ENCODE measurements at regions not wholly inside any gene's neighbourhood (a gene's known extent, or its start where the extent isn't known, plus 50 kb on each side); places are given as distances from the start of the nearest gene placed in this dataset.
A peak's percentile ranks its signal among the peaks of the same experiment; 100 is the strongest.

GRCh38 chr10:29877793-29878491 is 181.4 kb downstream of the JCAD start:
- H3K4me1 ChIP-seq = peaks cover 0 to 8% (median 0%) of the 10 kb centered on the region in 4 donors
- H3K27me3 ChIP-seq = no peaks in the 10 kb centered on the region
- in situ Hi-C loops (cut with MboI; ENCODE audit: low pct_ligation_motif_present in 1 of 4, low pct_unique_long_range_greater_than_20kb in 1 of 4, low sequenced_read_pairs in 3 of 4) = no loop called here
- H3K9me3 ChIP-seq = no peaks in the 10 kb centered on the region
- 76 to 97% methylated on average over 3 to 12 of the region's 12 CpGs for WGBS, 2 donors (ENCODE audit: low coverage in 1 of 2)
- intact Hi-C loops (cut with DNase I; ENCODE audit: low total_unique reads) = no loop called here
- no peaks in the 10 kb centered on the region for H3K36me3 ChIP-seq
- peak overlapping the region in 1 of 4 donors; percentile 28 for H3K27ac ChIP-seq
- H3K4me3 ChIP-seq = no peak overlapping the region
- DNase-seq = no peak
- TF ChIP-seq POLR2A (IDR thresholded peaks at IDR 0.05) (no peak), EP300 (IDR thresholded peaks at IDR 0.05; ENCODE audit: low read depth) (no peak), POLR2AphosphoS5 (IDR thresholded peaks at IDR 0.05) (no peak), CTCF (IDR thresholded peaks at IDR 0.05) (no peak)

- intact Hi-C loops (cut with DNase I; ENCODE audit: low total_unique reads) = no loop called here
- no peak overlapping the region for H3K27ac ChIP-seq
- H3K9me3 ChIP-seq = no peaks in the 10 kb centered on the region
- H3K27me3 ChIP-seq = no peaks in the 10 kb centered on the region
- no peak for DNase-seq
- in situ Hi-C loops (cut with MboI; ENCODE audit: low pct_ligation_motif_present in 1 of 4, low pct_unique_long_range_greater_than_20kb in 1 of 4, low sequenced_read_pairs in 3 of 4) = no loop called here
- H3K4me1 ChIP-seq = peaks cover 0 to 8% (median 0%) of the 10 kb centered on the region in 4 donors
- TF ChIP-seq CTCF (IDR thresholded peaks at IDR 0.05) = no peak
- H3K4me3 ChIP-seq = no peak overlapping the region
- 77% methylated on average over 10 of the region's 10 CpGs; no CpG with 5 or more reads in 1 of the 2 donors for WGBS, 2 donors (ENCODE audit: low coverage in 1 of 2)
- H3K36me3 ChIP-seq = no peaks in the 10 kb centered on the region
These were observed 183.3 kb downstream of the JCAD start for GRCh38 chr10:29876008-29876555.

GRCh38 chr10:29874606-29875269 is 184.6 kb downstream of the JCAD start:
- in situ Hi-C loops (cut with MboI; ENCODE audit: low pct_ligation_motif_present in 1 of 4, low pct_unique_long_range_greater_than_20kb in 1 of 4, low sequenced_read_pairs in 3 of 4) = loop anchor here in 1 of 4 donors (25.0 kb wide), 1 partner anchor 362 kb away; no protein-coding TSS in a partner anchor
- TF ChIP-seq POLR2A (IDR thresholded peaks at IDR 0.05) (no peak), CTCF (IDR thresholded peaks at IDR 0.05) (no peak), EP300 (IDR thresholded peaks at IDR 0.05; ENCODE audit: low read depth) (no peak), POLR2AphosphoS5 (IDR thresholded peaks at IDR 0.05) (no peak)
- no peaks in the 10 kb centered on the region for H3K27me3 ChIP-seq
- no peaks in the 10 kb centered on the region for H3K9me3 ChIP-seq
- no peak overlapping the region for H3K27ac ChIP-seq
- peaks cover 0 to 8% (median 0%) of the 10 kb centered on the region in 4 donors for H3K4me1 ChIP-seq
- intact Hi-C loops (cut with DNase I; ENCODE audit: low total_unique reads) = no loop called here
- no peaks in the 10 kb centered on the region for H3K36me3 ChIP-seq
- no peak for DNase-seq
- WGBS, 2 donors (ENCODE audit: low coverage in 1 of 2) = 70 to 78% methylated on average over 8 of the region's 8 CpGs
- no peak overlapping the region for H3K4me3 ChIP-seq

- no peak overlapping the region for H3K27ac ChIP-seq
- no peak for DNase-seq
- intact Hi-C loops (cut with DNase I; ENCODE audit: low total_unique reads) = no loop called here
- no peaks in the 10 kb centered on the region for H3K36me3 ChIP-seq
- H3K9me3 ChIP-seq = no peaks in the 10 kb centered on the region
- TF ChIP-seq EP300 (IDR thresholded peaks at IDR 0.05; ENCODE audit: low read depth) (no peak), POLR2AphosphoS5 (IDR thresholded peaks at IDR 0.05) (no peak), CTCF (IDR thresholded peaks at IDR 0.05) (no peak), POLR2A (IDR thresholded peaks at IDR 0.05) (no peak)
- H3K27me3 ChIP-seq = no peaks in the 10 kb centered on the region
- H3K4me3 ChIP-seq = no peak overlapping the region
- WGBS, 2 donors (ENCODE audit: low coverage in 1 of 2) = 84% methylated on average over 1 of the region's 1 CpG; no CpG with 5 or more reads in 1 of the 2 donors
- H3K4me1 ChIP-seq = peaks cover 0 to 8% (median 0%) of the 10 kb centered on the region in 4 donors
- in situ Hi-C loops (cut with MboI; ENCODE audit: low pct_ligation_motif_present in 1 of 4, low pct_unique_long_range_greater_than_20kb in 1 of 4, low sequenced_read_pairs in 3 of 4) = loop anchor here in 1 of 4 donors (25.0 kb wide), 1 partner anchor 362 kb away; no protein-coding TSS in a partner anchor
These were observed 185.4 kb downstream of the JCAD start for GRCh38 chr10:29873941-29874484.
